Activated gamma-delta T cell treated with anti-CD3 and anti-CD28 coated beads, Interleukin-2, amount 50 U/mL, for 16 hours (primary cell): ENCODE measurements at regions not wholly inside any gene's neighbourhood (a gene's known extent, or its start where the extent isn't known, plus 50 kb on each side); places are given as distances from the start of the nearest gene placed in this dataset.
"Not testable (repeated sequence)": the region's sequence is repeated elsewhere in the genome, so short reads cannot be mapped to it uniquely, and the experiment has no call there.

Source experiments
- DNase-seq: peaks from one replicate; pipeline ENCODE4 v3.0.0-alpha.2; 2020; ENCODE audit warnings: low read depth

GRCh38 chrX:40788698-40789097 lies 53.4 kb upstream of the MED14 start:
- not testable (repeated sequence) for DNase-seq

GRCh38 chrX:40792433-40792832 lies 57.1 kb upstream of the MED14 start:
- DNase-seq, result no peak

GRCh38 chrX:40794829-40795130 lies 59.4 kb upstream of the MED14 start:
- not testable (repeated sequence) for DNase-seq

- DNase-seq, result not testable (repeated sequence)
Observed at GRCh38 chrX:40799745-40800144, 64.4 kb upstream of the MED14 start.

GRCh38 chrX:40805404-40805803 lies 70.1 kb upstream of the MED14 start:
- no peak for DNase-seq

- no peak for DNase-seq
Observed at GRCh38 chrX:40806513-40807220, 71.3 kb upstream of the MED14 start.

GRCh38 chrX:40807384-40807783 lies 72.0 kb upstream of the MED14 start:
- DNase-seq, result no peak

GRCh38 chrX:40808203-40808602 lies 72.9 kb upstream of the MED14 start:
- no peak for DNase-seq

GRCh38 chrX:40809210-40809609 lies 73.9 kb upstream of the MED14 start:
- no peak for DNase-seq

GRCh38 chrX:40815045-40815444 lies 79.7 kb upstream of the MED14 start:
- DNase-seq, result not testable (repeated sequence)

- no peak for DNase-seq
Observed at GRCh38 chrX:40816906-40817305, 81.6 kb upstream of the MED14 start.

- DNase-seq, result no peak
Observed at GRCh38 chrX:40818236-40818635, 82.9 kb upstream of the MED14 start.

- DNase-seq, result no peak
Observed at GRCh38 chrX:40821780-40822179, 86.4 kb upstream of the MED14 start.

GRCh38 chrX:40827331-40827730 lies 92.0 kb upstream of the MED14 start:
- no peak for DNase-seq

- DNase-seq, result no peak
Observed at GRCh38 chrX:40831750-40832149, 96.4 kb upstream of the MED14 start.

- no peak for DNase-seq
Observed at GRCh38 chrX:40832723-40833122, 97.4 kb upstream of the MED14 start.

- DNase-seq, result no peak
Observed at GRCh38 chrX:40834225-40834624, 98.9 kb upstream of the MED14 start.

GRCh38 chrX:40835526-40835925 lies 100.2 kb upstream of the MED14 start:
- no peak for DNase-seq

GRCh38 chrX:40843643-40844042 lies 108.3 kb upstream of the MED14 start:
- DNase-seq, result no peak

GRCh38 chrX:40844471-40844870 lies 109.1 kb upstream of the MED14 start:
- DNase-seq, result no peak

- DNase-seq, result no peak
Observed at GRCh38 chrX:40845331-40845911, 110.1 kb upstream of the MED14 start.

- no peak for DNase-seq
Observed at GRCh38 chrX:40849906-40850823, 114.8 kb upstream of the MED14 start.

GRCh38 chrX:40852586-40852985 lies 117.2 kb upstream of the MED14 start:
- no peak for DNase-seq
